G401 (cell line): ENCODE measurements at regions not wholly inside any gene's neighbourhood (a gene's known extent, or its start where the extent isn't known, plus 50 kb on each side); places are given as distances from the start of the nearest gene placed in this dataset.

Experiments used
- DNase-seq: peaks from one replicate; pipeline ENCODE4 v3.0.0-alpha.2; 2015; ENCODE audit warnings: low spot score
- in situ Hi-C: cut with HindIII; loops from 2 replicates; pipeline ENCODE4 v1.10.0; 2016; ENCODE audit warnings: low sequenced_read_pairs, mixed read lengths

GRCh38 chr15:98592136-98592535 is 56.2 kb upstream of the IGF1R start:
- DNase-seq, result no peak
- in situ Hi-C loops, result no loop called here

GRCh38 chr15:98596131-98596530 is 52.2 kb upstream of the IGF1R start:
- no peak for DNase-seq
- in situ Hi-C loops, result no loop called here

GRCh38 chr15:98596885-98597392 is 51.4 kb upstream of the IGF1R start:
- in situ Hi-C loops, result no loop called here

GRCh38 chr15:98597666-98598065 is 50.7 kb upstream of the IGF1R start:
- in situ Hi-C loops, result no loop called here
- no peak for DNase-seq

More at GRCh38 chr15:98596885-98597392, 51.4 kb upstream of the IGF1R start:
- DNase-seq, result no peak
